Mucosa of descending colon (tissue), 3 donors: ENCODE measurements at regions not wholly inside any gene's neighbourhood (a gene's known extent, or its start where the extent isn't known, plus 50 kb on each side); places are given as distances from the start of the nearest gene placed in this dataset.

Source experiments
- ATAC-seq: fragments of 200-7000 bp; cut with Tn5 transposase; one replicate; pipeline ENCODE4 v1.9.1; 2020; ENCODE audit warnings: mild to moderate bottlenecking, moderate library complexity
- DNase-seq, 3 donors: peaks; one replicate each; pipeline ENCODE4 v3.0.0-alpha.2; 2020
- H3K36me3 ChIP-seq: fragments of 200-600 bp; one replicate; pipeline ENCODE4 v1.8.0; 2021; ENCODE audit warnings: low read depth, mild to moderate bottlenecking
- H3K4me1 ChIP-seq: fragments of 200-600 bp; one replicate; pipeline ENCODE4 v1.8.0; 2021; ENCODE audit warnings: low read depth, mild to moderate bottlenecking
- H3K4me3 ChIP-seq: fragments of 200-600 bp; one replicate; pipeline ENCODE4 v1.8.0; 2021; ENCODE audit warnings: mild to moderate bottlenecking
- H3K9me3 ChIP-seq: fragments of 200-600 bp; one replicate; pipeline ENCODE4 v1.8.0; 2021; ENCODE audit warnings: mild to moderate bottlenecking
- CTCF ChIP-seq: fragments of 200-600 bp; IDR thresholded peaks from one replicate; pipeline ENCODE4 v1.8.0; 2022; ENCODE audit warnings: antibody characterized with exemption, mild to moderate bottlenecking
- intact Hi-C, 2 donors: fragments of 100-400 bp; cut with DNase I in 1 of 2; cut with micrococcal nuclease in 1 of 2; formaldehyde crosslinking; loops; one replicate each; pipeline versions ENCODE4 v1.11.0 to v1.11.1; 2022; cut with DNase I, micrococcal nuclease
- donor health status: DM: no; HTN: no; CAD: no; lungs with moderate emphysema.
- donor health status: DM: no; HTN: no; CAD: no.
- donor health status: DM: no; HTN: yes; CAD: no.

GRCh38 chr7:148939128-148939755 is 55.2 kb upstream of the EZH2 start:
- H3K9me3 ChIP-seq, result no peaks in the 10 kb centered on the region
- no peak for ATAC-seq
- H3K4me1 ChIP-seq, result peaks cover 12% of the 10 kb centered on the region
- DNase-seq, result no peak
- TF ChIP-seq CTCF, result no peak
- H3K36me3 ChIP-seq, result no peaks in the 10 kb centered on the region
- intact Hi-C loops, result no loop called here
- H3K4me3 ChIP-seq, result no peak overlapping the region

GRCh38 chr7:148935451-148935850 is 51.4 kb upstream of the EZH2 start:
- H3K4me1 ChIP-seq, result peaks cover 6% of the 10 kb centered on the region
- intact Hi-C loops, result no loop called here
- H3K36me3 ChIP-seq, result no peaks in the 10 kb centered on the region
- ATAC-seq, result no peak
- H3K9me3 ChIP-seq, result no peaks in the 10 kb centered on the region
- no peak overlapping the region for H3K4me3 ChIP-seq
- TF ChIP-seq CTCF, result no peak
- DNase-seq, result no peak
